Naive thymus-derived CD4-positive, alpha-beta T cell (primary cell): ENCODE measurements at regions not wholly inside any gene's neighbourhood (a gene's known extent, or its start where the extent isn't known, plus 50 kb on each side); places are given as distances from the start of the nearest gene placed in this dataset.
"Not testable (repeated sequence)": the region's sequence is repeated elsewhere in the genome, so short reads cannot be mapped to it uniquely, and the experiment has no call there.

Experiments
- ATAC-seq: fragments of 150-1000 bp; cut with Tn5 transposase; 2 replicates; pipeline ENCODE4 v1.10.0; 2021; ENCODE audit warnings: mild to moderate bottlenecking, moderate library complexity
- CTCF ChIA-PET: fragments of 350-600 bp; sonication (Branson Sonifier 250); formaldehyde crosslinking; loops from one replicate; lab custom pipeline; 2021; ENCODE audit warnings: antibody characterized with exemption; lab: Charles Lee
- POLR2A ChIA-PET: fragments of 350-600 bp; sonication (Branson Sonifier 250); formaldehyde crosslinking; loops from one replicate; lab custom pipeline; 2021; ENCODE audit warnings: antibody characterized with exemption, inconsistent platforms; lab: Charles Lee
- DNase-seq, 9 donors: peaks; one replicate each; pipeline versions ENCODE4 v3.0.0 to v3.0.0-alpha.2; 2020 to 2022; ENCODE audit warnings: mixed read lengths in 1 of 9
- H3K27ac ChIP-seq: one replicate; pipeline ENCODE4 v1.7.0; 2013; ENCODE audit warnings: mild to moderate bottlenecking, low read depth, low read length, moderate library complexity
- H3K27me3 ChIP-seq, 2 donors: one replicate each; pipeline ENCODE4 v1.7.0; 2013; ENCODE audit warnings: low read length in 2 of 2, mild to moderate bottlenecking in 2 of 2, moderate library complexity in 2 of 2; ENCODE audit not compliant: control insufficient read depth in 2 of 2, insufficient read depth in 2 of 2
- H3K36me3 ChIP-seq, 3 experiments: 1 replicate in 2 of 3; 2 replicates in 1 of 3; pipeline ENCODE4 v1.7.0; 2013; ENCODE audit warnings: low read length in 3 of 3, mild to moderate bottlenecking in 3 of 3, moderate library complexity in 1 of 3; ENCODE audit not compliant: insufficient read depth in 3 of 3, control insufficient read depth in 2 of 3
- H3K4me1 ChIP-seq, 2 donors: one replicate each; pipeline ENCODE4 v1.7.0; 2013; ENCODE audit warnings: low read length in 2 of 2, mild to moderate bottlenecking in 2 of 2, moderate library complexity in 1 of 2; ENCODE audit not compliant: control insufficient read depth in 2 of 2, insufficient read depth in 2 of 2
- H3K4me3 ChIP-seq: 2 replicates; pipeline ENCODE4 v1.7.0; 2013; ENCODE audit warnings: mild to moderate bottlenecking, low read length
- H3K9me3 ChIP-seq, 3 experiments: 1 replicate in 2 of 3; 2 replicates in 1 of 3; pipeline ENCODE4 v1.7.0; 2013; ENCODE audit warnings: low read length in 3 of 3; ENCODE audit not compliant: control insufficient read depth in 2 of 3
- H3K27ac Mint-ChIP-seq, 9 donors: one replicate each; pipeline ENCODE4 v1.8.0; 2020 to 2022; ENCODE audit warnings: mixed read lengths in 9 of 9, mild to moderate bottlenecking in 8 of 9, moderate library complexity in 5 of 9, inconsistent platforms in 2 of 9
- H3K27me3 Mint-ChIP-seq, 5 donors: one replicate each; pipeline ENCODE4 v1.8.0; 2021 to 2022; ENCODE audit warnings: mixed read lengths in 5 of 5, mild to moderate bottlenecking in 1 of 5
- H3K36me3 Mint-ChIP-seq, 5 donors: one replicate each; pipeline ENCODE4 v1.8.0; 2020 to 2022; ENCODE audit warnings: mixed read lengths in 5 of 5, mild to moderate bottlenecking in 3 of 5, inconsistent platforms in 1 of 5
- H3K4me1 Mint-ChIP-seq, 7 donors: one replicate each; pipeline ENCODE4 v1.8.0; 2020 to 2022; ENCODE audit warnings: mixed read lengths in 7 of 7, mild to moderate bottlenecking in 3 of 7, inconsistent platforms in 1 of 7
- H3K4me3 Mint-ChIP-seq, 10 donors: one replicate each; pipeline ENCODE4 v1.8.0; 2020 to 2022; ENCODE audit warnings: mild to moderate bottlenecking in 10 of 10, mixed read lengths in 10 of 10, moderate library complexity in 6 of 10, inconsistent platforms in 2 of 10
- H3K9me3 Mint-ChIP-seq, 11 donors: one replicate each; pipeline ENCODE4 v1.8.0; 2020 to 2022; ENCODE audit warnings: mixed read lengths in 11 of 11, mild to moderate bottlenecking in 4 of 11, inconsistent platforms in 1 of 11, moderate library complexity in 1 of 11
- intact Hi-C, 2 donors: fragments of 100-400 bp; cut with micrococcal nuclease; formaldehyde crosslinking; loops; one replicate each; pipeline ENCODE4 v1.15.1; 2023

DNA sequence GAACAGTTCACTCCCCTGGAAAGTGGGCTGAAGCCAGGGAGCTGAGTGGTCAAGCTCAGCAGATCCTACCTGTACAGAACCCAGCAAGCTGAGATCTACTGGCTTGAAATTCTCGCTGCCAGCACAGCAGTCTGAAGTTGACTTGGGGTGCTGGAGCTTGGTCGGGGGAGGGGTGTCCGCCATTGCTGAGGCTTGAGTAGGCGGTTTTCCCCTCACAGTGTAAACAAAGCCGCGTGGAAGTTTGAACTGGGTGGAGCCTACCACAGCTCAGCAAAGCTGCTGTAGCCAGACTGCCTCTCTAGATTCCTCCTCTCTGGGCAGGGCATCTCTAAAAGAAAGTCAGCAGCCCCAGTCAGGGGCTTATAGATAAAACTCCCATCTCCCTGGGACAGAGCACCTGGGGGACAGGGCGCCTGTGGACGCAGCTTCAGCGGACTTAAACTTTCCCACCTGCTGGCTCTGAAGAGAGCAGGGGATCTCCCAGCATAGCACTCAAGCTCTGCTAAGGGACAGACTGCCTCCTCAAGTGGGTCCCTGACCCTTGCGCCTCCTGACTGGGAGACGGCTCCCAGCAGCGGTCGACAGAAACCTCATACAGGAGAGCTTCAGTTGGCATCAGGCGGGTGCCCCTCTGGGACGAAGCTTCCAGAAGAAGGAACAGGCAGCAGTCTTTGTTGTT, 135.3 kb upstream of the HS3ST4 start:
- H3K36me3 Mint-ChIP-seq, CTCF ChIA-PET, H3K36me3 ChIP-seq, H3K4me3 ChIP-seq, H3K27me3 ChIP-seq, H3K9me3 ChIP-seq, DNase-seq, POLR2A ChIA-PET, H3K27ac ChIP-seq, H3K4me1 ChIP-seq, intact Hi-C loops, H3K4me3 Mint-ChIP-seq, ATAC-seq, H3K4me1 Mint-ChIP-seq, H3K27ac Mint-ChIP-seq: not testable (repeated sequence)
- H3K27me3 Mint-ChIP-seq: peaks cover 0 to 17% (median 12%) of the 10 kb centered on the region in 5 donors
- H3K9me3 Mint-ChIP-seq: peaks cover 5 to 41% (median 14%) of the 10 kb centered on the region in 11 donors

DNA sequence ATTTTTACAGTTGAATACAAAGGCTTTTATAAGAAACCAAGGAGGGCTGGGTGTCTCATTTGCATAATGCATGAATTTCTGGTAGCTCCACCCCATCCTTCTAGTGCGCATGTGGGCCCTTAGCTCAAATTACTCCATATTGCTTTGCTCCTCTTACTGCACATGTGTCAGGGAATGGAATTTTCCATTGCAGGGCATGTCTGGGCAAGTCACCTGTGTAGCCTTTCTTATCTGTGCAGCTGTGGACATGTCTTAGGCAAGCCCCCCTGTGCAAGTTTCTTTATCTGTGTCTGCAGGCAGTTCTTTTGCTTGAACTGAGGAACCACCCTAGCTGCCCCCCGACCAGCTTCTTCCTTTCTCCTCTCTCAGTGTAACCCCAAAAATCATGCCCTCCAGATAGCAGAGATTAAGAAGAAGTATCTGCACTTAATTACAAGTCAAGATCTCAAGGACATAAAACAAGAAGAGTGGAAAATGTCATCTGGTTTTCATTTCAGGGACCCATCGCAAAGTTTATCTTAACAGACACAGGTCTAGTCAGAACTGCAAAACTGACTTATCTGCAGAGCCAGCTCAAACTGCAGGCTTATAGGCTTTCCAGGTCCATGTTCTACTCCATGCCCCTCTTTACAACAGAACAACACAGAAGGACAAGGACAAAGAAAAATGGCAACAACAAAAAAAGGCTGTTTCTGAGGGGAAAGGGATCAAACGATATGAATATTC, 137.9 kb upstream of the HS3ST4 start:
- ChIA-PET CTCF (interaction anchor here (0.6 kb wide), 1 partner anchor 1923 kb away, joined by 4 read pairs; no protein-coding TSS in a partner anchor), POLR2A (no interaction called here)
- ATAC-seq (no peak), DNase-seq (no peak)
- H3K4me1 Mint-ChIP-seq: no peaks in the 10 kb centered on the region
- no peak overlapping the region for H3K27ac ChIP-seq
- peaks cover 0 to 23% (median 12%) of the 10 kb centered on the region in 5 donors for H3K27me3 Mint-ChIP-seq
- no peaks in the 10 kb centered on the region for H3K36me3 Mint-ChIP-seq
- no peaks in the 10 kb centered on the region for H3K27me3 ChIP-seq
- H3K4me3 Mint-ChIP-seq: no peak overlapping the region
- no peak overlapping the region for H3K27ac Mint-ChIP-seq
- H3K36me3 ChIP-seq: no peaks in the 10 kb centered on the region
- H3K4me1 ChIP-seq: no peaks in the 10 kb centered on the region
- peaks cover 2 to 30% (median 10%) of the 10 kb centered on the region in 11 donors for H3K9me3 Mint-ChIP-seq
- H3K9me3 ChIP-seq: peaks cover 0 to 3% (median 0%) of the 10 kb centered on the region in 3 experiments
- intact Hi-C loops: no loop called here
- no peak overlapping the region for H3K4me3 ChIP-seq

DNA sequence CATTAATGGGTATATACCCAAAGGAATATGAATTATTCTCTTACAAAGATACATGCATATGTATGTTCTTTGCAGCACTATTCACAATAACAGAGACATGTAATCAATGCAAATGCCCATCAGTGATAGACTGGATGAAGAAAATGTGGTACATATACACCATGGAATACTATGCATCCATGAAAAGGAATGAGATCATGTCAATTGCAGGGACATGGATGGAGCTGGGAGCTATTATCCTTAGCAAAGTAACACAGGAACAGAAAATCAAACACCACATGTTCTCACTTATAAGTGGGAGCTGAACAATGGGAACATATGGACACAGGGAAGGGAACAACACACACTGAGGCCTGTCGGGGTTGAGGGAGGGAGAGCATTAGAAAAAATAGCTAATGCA, 141.1 kb upstream of the HS3ST4 start:
- H3K36me3 ChIP-seq: no peaks in the 10 kb centered on the region
- intact Hi-C loops: no loop called here
- ATAC-seq (no peak), DNase-seq (no peak)
- Mint-ChIP-seq H3K4me3 (no peak overlapping the region), H3K27ac (no peak overlapping the region), H3K36me3 (no peaks in the 10 kb centered on the region), H3K9me3 (peaks cover 0 to 16% (median 6%) of the 10 kb centered on the region in 11 donors), H3K4me1 (no peaks in the 10 kb centered on the region), H3K27me3 (peaks cover 2 to 34% (median 12%) of the 10 kb centered on the region in 5 donors)
- no peak overlapping the region for H3K27ac ChIP-seq
- H3K4me1 ChIP-seq: no peaks in the 10 kb centered on the region
- ChIA-PET POLR2A (no interaction called here), CTCF (interaction anchor here (0.7 kb wide), 1 partner anchor 989 kb away, joined by 3 read pairs; no protein-coding TSS in a partner anchor)
- H3K9me3 ChIP-seq: peaks cover 0 to 3% (median 0%) of the 10 kb centered on the region in 3 experiments
- H3K4me3 ChIP-seq: no peak overlapping the region
- no peaks in the 10 kb centered on the region for H3K27me3 ChIP-seq

DNA sequence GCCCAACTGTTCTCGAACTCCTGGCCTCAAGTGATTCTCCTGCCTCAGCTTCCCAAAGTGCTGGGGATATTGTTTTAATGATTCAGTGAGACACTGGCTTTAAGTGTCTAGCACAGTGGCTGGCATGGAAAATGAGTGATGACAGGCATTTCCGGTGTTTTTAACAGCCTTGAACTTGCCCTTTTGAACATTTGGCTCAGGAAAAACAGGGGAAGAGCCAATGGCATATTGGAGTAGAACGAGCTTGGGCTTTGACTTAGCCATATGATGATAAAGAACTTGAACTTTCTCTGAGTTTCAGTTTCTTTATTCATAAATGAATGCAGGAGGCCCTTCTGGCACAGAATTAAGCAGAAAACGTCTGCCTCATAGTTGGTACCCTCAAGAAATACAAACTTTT, 145.0 kb upstream of the HS3ST4 start:
- Histone ChIP-seq H3K4me3 (no peak overlapping the region), H3K36me3 (no peaks in the 10 kb centered on the region), H3K4me1 (no peaks in the 10 kb centered on the region), H3K27ac (no peak overlapping the region), H3K9me3 (peaks cover 0 to 3% (median 0%) of the 10 kb centered on the region in 3 experiments), H3K27me3 (no peaks in the 10 kb centered on the region)
- H3K4me1 Mint-ChIP-seq: no peaks in the 10 kb centered on the region
- no peak overlapping the region for H3K27ac Mint-ChIP-seq
- CTCF ChIA-PET: no interaction called here
- intact Hi-C loops: no loop called here
- H3K4me3 Mint-ChIP-seq: no peak overlapping the region
- peaks cover 0 to 11% (median 3%) of the 10 kb centered on the region in 11 donors for H3K9me3 Mint-ChIP-seq
- POLR2A ChIA-PET: no interaction called here
- peaks cover 2 to 21% (median 15%) of the 10 kb centered on the region in 5 donors for H3K27me3 Mint-ChIP-seq
- no peak for DNase-seq
- no peak for ATAC-seq
- no peaks in the 10 kb centered on the region for H3K36me3 Mint-ChIP-seq

DNA sequence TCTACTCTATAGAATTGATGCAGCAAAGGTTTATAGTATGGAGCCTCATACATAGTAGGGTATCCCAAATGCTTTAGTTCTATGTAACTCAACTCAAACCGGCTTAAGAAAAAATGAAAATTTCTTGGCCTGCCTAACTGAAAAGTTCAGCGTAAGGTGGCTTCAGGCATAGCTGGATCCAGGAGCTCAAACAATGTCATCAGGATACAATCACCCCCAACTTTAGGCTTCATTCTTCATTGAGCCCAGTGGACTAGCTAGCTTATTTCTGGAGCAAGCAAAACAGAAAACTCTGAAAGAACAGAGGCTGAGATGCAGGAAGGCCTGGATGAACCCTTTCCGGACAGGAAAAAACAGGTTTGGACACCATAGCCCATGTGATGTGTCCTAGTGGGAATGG, 147.5 kb upstream of the HS3ST4 start:
- H3K36me3 Mint-ChIP-seq: no peaks in the 10 kb centered on the region
- H3K9me3 Mint-ChIP-seq: peaks cover 0 to 6% (median 0%) of the 10 kb centered on the region in 11 donors
- H3K27ac Mint-ChIP-seq: no peak overlapping the region
- DNase-seq (no peak), ATAC-seq (no peak)
- CTCF ChIA-PET: no interaction called here
- POLR2A ChIA-PET: no interaction called here
- H3K27me3 ChIP-seq: no peaks in the 10 kb centered on the region
- no peaks in the 10 kb centered on the region for H3K36me3 ChIP-seq
- no peak overlapping the region for H3K4me3 Mint-ChIP-seq
- H3K4me3 ChIP-seq: no peak overlapping the region
- H3K4me1 ChIP-seq: no peaks in the 10 kb centered on the region
- intact Hi-C loops: no loop called here
- peaks cover 2 to 31% (median 15%) of the 10 kb centered on the region in 5 donors for H3K27me3 Mint-ChIP-seq
- H3K4me1 Mint-ChIP-seq: no peaks in the 10 kb centered on the region
- no peak overlapping the region for H3K27ac ChIP-seq
- no peaks in the 10 kb centered on the region for H3K9me3 ChIP-seq

DNA sequence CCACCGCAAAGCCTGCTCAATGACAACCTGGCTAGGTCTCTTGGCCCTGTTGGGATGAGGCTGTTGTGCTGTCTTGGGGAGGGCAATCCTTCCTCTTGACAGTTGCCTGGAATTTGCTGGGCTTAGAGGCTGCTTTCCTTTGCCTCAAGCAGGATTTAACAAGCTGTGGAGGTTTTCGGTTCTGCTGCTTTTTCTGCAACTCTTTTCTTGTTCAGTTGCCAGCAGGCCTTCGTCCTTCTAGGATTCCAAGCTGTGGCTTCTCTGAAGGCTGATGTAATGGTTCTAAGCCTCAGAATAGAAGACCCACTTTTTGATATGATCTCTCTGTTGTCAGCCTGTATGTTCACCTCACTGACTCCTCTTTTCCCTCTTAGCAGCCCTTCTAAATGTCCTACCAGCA, 149.5 kb upstream of the HS3ST4 start:
- no peaks in the 10 kb centered on the region for H3K36me3 Mint-ChIP-seq
- H3K27me3 Mint-ChIP-seq: peaks cover 2 to 30% (median 14%) of the 10 kb centered on the region in 5 donors
- Histone ChIP-seq H3K36me3 (no peaks in the 10 kb centered on the region), H3K4me3 (no peak overlapping the region), H3K27ac (no peak overlapping the region), H3K9me3 (no peaks in the 10 kb centered on the region), H3K27me3 (no peaks in the 10 kb centered on the region), H3K4me1 (no peaks in the 10 kb centered on the region)
- intact Hi-C loops: no loop called here
- no peak overlapping the region for H3K4me3 Mint-ChIP-seq
- H3K9me3 Mint-ChIP-seq: peaks cover 0 to 6% (median 0%) of the 10 kb centered on the region in 11 donors
- H3K27ac Mint-ChIP-seq: no peak overlapping the region
- no peak for DNase-seq
- CTCF ChIA-PET: interaction anchor here (0.6 kb wide), 1 partner anchor 11 kb away, joined by 3 read pairs; no protein-coding TSS in a partner anchor
- no peaks in the 10 kb centered on the region for H3K4me1 Mint-ChIP-seq
- POLR2A ChIA-PET: no interaction called here
- ATAC-seq: no peak
